DND-41 (cell line): ENCODE measurements at regions not wholly inside any gene's neighbourhood (a gene's known extent, or its start where the extent isn't known, plus 50 kb on each side); places are given as distances from the start of the nearest gene placed in this dataset.

ENCODE experiments used
- CTCF ChIP-seq: IDR thresholded peaks from 2 replicates; pipeline ENCODE4 v1.5.1; 2012; ENCODE audit warnings: borderline replicate concordance, low read length, moderate library complexity, mild to moderate bottlenecking; ENCODE audit not compliant: poor library complexity, severe bottlenecking; ENCODE audit errors: extremely low read depth
- EZH2 ChIP-seq: IDR thresholded peaks from 3 replicates; pipeline ENCODE4 v1.6.1; 2012; ENCODE audit warnings: borderline replicate concordance, low read depth, mild to moderate bottlenecking, moderate library complexity, low read length, inconsistent platforms; ENCODE audit not compliant: severe bottlenecking

GRCh38 chr1:59092126-59092525, 204.8 kb upstream of the FGGY start:
- no peak for TF ChIP-seq CTCF
- TF ChIP-seq EZH2 = no peak
